ENCODE measurements at regions not wholly inside any gene's neighbourhood (a gene's known extent, or its start where the extent isn't known, plus 50 kb on each side); places are given as distances from the start of the nearest gene placed in this dataset.

DNA sequence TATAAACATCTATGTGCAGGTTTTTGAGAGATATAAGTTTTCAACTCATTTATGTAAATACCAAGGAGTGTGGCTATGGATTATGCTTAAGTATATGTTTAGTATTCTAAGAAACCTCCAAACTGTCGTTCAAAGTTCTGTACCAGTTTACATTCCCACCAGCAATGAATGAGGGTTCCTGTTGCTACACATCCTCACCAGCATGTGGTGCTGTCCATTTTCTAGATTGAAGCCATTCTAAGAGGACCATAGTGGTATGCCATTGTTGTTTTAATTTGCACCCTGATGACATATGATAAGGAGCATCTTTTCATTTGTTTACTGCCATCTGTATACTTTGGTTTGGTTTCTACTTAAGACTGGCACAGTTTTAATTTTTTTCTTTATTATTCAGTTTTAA is 2097.9 kb downstream of the LRRC4C start:
- H3K4me1 ChIP-seq (ENCODE audit: control insufficient read depth in 1 of 2, insufficient read depth in 2 of 2, low read length in 2 of 2), result no peaks in the 10 kb centered on the region
- no peak overlapping the region for H3K27ac ChIP-seq (ENCODE audit: low read depth in 1 of 2, low read length in 2 of 2)
- no peak overlapping the region for H3K4me2 ChIP-seq (replicated peaks; ENCODE audit: extremely low read depth, low read length, poor library complexity, severe bottlenecking)
- no peak overlapping the region for H2AFZ ChIP-seq (ENCODE audit: insufficient read depth, low read depth, low read length, poor library complexity, severe bottlenecking)
- H3K79me2 ChIP-seq (ENCODE audit: insufficient read depth, low read length), result no peaks in the 10 kb centered on the region
- TF ChIP-seq, protein P1, sequence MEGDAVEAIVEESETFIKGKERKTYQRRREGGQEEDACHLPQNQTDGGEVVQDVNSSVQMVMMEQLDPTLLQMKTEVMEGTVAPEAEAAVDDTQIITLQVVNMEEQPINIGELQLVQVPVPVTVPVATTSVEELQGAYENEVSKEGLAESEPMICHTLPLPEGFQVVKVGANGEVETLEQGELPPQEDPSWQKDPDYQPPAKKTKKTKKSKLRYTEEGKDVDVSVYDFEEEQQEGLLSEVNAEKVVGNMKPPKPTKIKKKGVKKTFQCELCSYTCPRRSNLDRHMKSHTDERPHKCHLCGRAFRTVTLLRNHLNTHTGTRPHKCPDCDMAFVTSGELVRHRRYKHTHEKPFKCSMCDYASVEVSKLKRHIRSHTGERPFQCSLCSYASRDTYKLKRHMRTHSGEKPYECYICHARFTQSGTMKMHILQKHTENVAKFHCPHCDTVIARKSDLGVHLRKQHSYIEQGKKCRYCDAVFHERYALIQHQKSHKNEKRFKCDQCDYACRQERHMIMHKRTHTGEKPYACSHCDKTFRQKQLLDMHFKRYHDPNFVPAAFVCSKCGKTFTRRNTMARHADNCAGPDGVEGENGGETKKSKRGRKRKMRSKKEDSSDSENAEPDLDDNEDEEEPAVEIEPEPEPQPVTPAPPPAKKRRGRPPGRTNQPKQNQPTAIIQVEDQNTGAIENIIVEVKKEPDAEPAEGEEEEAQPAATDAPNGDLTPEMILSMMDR (IDR thresholded peaks at IDR 0.05), result no peak
- Mint-ChIP-seq H3K27ac (no peak overlapping the region), H3K4me1 (no peaks in the 10 kb centered on the region), H3K27me3 (ENCODE audit: low read depth in 3 of 3) (peaks cover 0 to 2% (median 0%) of the 10 kb centered on the region in 3 donors), H3K36me3 (no peaks in the 10 kb centered on the region), H3K4me3 (no peak overlapping the region), H3K9me3 (no peaks in the 10 kb centered on the region)
- H3K4me3 ChIP-seq (replicated peaks in 1 of 3; ENCODE audit: low read depth in 2 of 3, low read length in 3 of 3), result no peak overlapping the region
- intact Hi-C loops (cut with micrococcal nuclease), result no loop called here
- no peaks in the 10 kb centered on the region for H3K27me3 ChIP-seq (ENCODE audit: control insufficient read depth in 2 of 2, insufficient read depth in 2 of 2, low read length in 2 of 2)
- H3K36me3 ChIP-seq (replicated peaks in 1 of 2; ENCODE audit: control insufficient read depth in 1 of 2, insufficient read depth in 2 of 2, low read length in 2 of 2), result no peaks in the 10 kb centered on the region
- H3K9ac ChIP-seq (ENCODE audit: insufficient read depth, low read length, poor library complexity, severe bottlenecking), result no peak overlapping the region
- no peaks in the 10 kb centered on the region for H4K20me1 ChIP-seq (ENCODE audit: insufficient read depth, low read length)
- WGBS (ENCODE audit: insufficient coverage), result no CpG with 5 or more reads among the region's 1 CpG
- no peak for DNase-seq
- H3K9me3 ChIP-seq (replicated peaks in 1 of 2; ENCODE audit: control insufficient read depth in 1 of 2, insufficient read depth in 1 of 2, low read length in 2 of 2), result no peaks in the 10 kb centered on the region

GRCh38 chr11:39345834-39346442 is 2113.5 kb downstream of the LRRC4C start:
- intact Hi-C loops (cut with micrococcal nuclease), result no loop called here
- Histone ChIP-seq H2AFZ (ENCODE audit: insufficient read depth, low read depth, low read length, poor library complexity, severe bottlenecking) (no peak overlapping the region), H3K79me2 (ENCODE audit: insufficient read depth, low read length) (no peaks in the 10 kb centered on the region), H3K9ac (ENCODE audit: insufficient read depth, low read length, poor library complexity, severe bottlenecking) (no peak overlapping the region), H3K27me3 (ENCODE audit: control insufficient read depth in 2 of 2, insufficient read depth in 2 of 2, low read length in 2 of 2) (no peaks in the 10 kb centered on the region), H3K4me2 (replicated peaks; ENCODE audit: extremely low read depth, low read length, poor library complexity, severe bottlenecking) (no peak overlapping the region), H3K36me3 (replicated peaks in 1 of 2; ENCODE audit: control insufficient read depth in 1 of 2, insufficient read depth in 2 of 2, low read length in 2 of 2) (no peaks in the 10 kb centered on the region), H3K4me3 (replicated peaks in 1 of 3; ENCODE audit: low read depth in 2 of 3, low read length in 3 of 3) (no peak overlapping the region), H3K9me3 (replicated peaks in 1 of 2; ENCODE audit: control insufficient read depth in 1 of 2, insufficient read depth in 1 of 2, low read length in 2 of 2) (peaks cover 20 to 26% of the 10 kb centered on the region in 2 donors), H3K4me1 (ENCODE audit: control insufficient read depth in 1 of 2, insufficient read depth in 2 of 2, low read length in 2 of 2) (no peaks in the 10 kb centered on the region), H3K27ac (ENCODE audit: low read depth in 1 of 2, low read length in 2 of 2) (no peak overlapping the region), H4K20me1 (ENCODE audit: insufficient read depth, low read length) (no peaks in the 10 kb centered on the region)
- no peaks in the 10 kb centered on the region for H3K36me3 Mint-ChIP-seq
- no peak for DNase-seq
- no peaks in the 10 kb centered on the region for H3K4me1 Mint-ChIP-seq
- H3K27ac Mint-ChIP-seq, result no peak overlapping the region
- TF ChIP-seq, protein P1 (IDR thresholded peaks at IDR 0.05), result no peak
- WGBS (ENCODE audit: insufficient coverage), result 92% methylated on average over 4 of the region's 5 CpGs
- H3K27me3 Mint-ChIP-seq (ENCODE audit: low read depth in 3 of 3), result no peaks in the 10 kb centered on the region
- peaks cover 0 to 24% (median 9%) of the 10 kb centered on the region in 7 donors for H3K9me3 Mint-ChIP-seq
- H3K4me3 Mint-ChIP-seq, result no peak overlapping the region
